ENCODE measurements at regions not wholly inside any gene's neighbourhood (a gene's known extent, or its start where the extent isn't known, plus 50 kb on each side); places are given as distances from the start of the nearest gene placed in this dataset.

DNA sequence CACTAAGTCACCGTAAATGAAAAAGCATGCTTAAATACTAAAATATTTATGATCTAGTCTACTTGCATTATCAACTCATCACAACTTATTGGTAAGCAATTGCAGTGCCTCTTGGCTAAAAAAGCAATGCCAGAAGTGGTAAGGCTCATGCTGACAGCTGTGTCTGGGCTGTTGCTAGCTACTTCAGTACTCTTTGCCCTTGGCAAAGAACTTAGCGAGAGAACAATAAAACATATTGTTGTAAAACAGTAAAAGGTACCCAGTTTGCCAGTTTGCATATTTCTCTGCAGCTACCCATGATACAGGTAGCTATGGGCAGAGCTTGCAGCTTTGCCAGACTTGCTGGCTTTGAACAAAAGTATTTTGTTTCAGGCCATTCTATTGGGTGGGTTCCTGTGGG, 73.1 kb downstream of the ATP6V1G3 start:
- no peaks in the 10 kb centered on the region for H3K27me3 ChIP-seq (ENCODE audit: insufficient read depth, low read depth, low read length)
- H3K9me3 ChIP-seq (ENCODE audit: low read length), result no peaks in the 10 kb centered on the region
- H3K4me2 ChIP-seq (ENCODE audit: low read length), result no peak overlapping the region
- no peak overlapping the region for H2AFZ ChIP-seq (ENCODE audit: low read depth, low read length)
- no peaks in the 10 kb centered on the region for H3K79me2 ChIP-seq (replicated peaks; ENCODE audit: insufficient read depth, low read length)
- no peaks in the 10 kb centered on the region for H4K20me1 ChIP-seq (ENCODE audit: insufficient read depth)
- no peaks in the 10 kb centered on the region for H3K36me3 ChIP-seq (ENCODE audit: insufficient read depth, low read length)
- H3K27ac ChIP-seq (ENCODE audit: low read length), result no peak overlapping the region
- no peaks in the 10 kb centered on the region for H3F3A ChIP-seq (ENCODE audit: insufficient read depth, low read length, poor library complexity, severe bottlenecking)
- no peak overlapping the region for H3K9ac ChIP-seq (ENCODE audit: low read length)
- no peak overlapping the region for H3K4me3 ChIP-seq (ENCODE audit: low read length)
- no peaks in the 10 kb centered on the region for H3K9me2 ChIP-seq (ENCODE audit: insufficient read depth, low read length)
- TF ChIP-seq CTCF (IDR thresholded peaks at IDR 0.05; ENCODE audit: poor library complexity, severe bottlenecking), result no peak
- TF ChIP-seq, protein P1, sequence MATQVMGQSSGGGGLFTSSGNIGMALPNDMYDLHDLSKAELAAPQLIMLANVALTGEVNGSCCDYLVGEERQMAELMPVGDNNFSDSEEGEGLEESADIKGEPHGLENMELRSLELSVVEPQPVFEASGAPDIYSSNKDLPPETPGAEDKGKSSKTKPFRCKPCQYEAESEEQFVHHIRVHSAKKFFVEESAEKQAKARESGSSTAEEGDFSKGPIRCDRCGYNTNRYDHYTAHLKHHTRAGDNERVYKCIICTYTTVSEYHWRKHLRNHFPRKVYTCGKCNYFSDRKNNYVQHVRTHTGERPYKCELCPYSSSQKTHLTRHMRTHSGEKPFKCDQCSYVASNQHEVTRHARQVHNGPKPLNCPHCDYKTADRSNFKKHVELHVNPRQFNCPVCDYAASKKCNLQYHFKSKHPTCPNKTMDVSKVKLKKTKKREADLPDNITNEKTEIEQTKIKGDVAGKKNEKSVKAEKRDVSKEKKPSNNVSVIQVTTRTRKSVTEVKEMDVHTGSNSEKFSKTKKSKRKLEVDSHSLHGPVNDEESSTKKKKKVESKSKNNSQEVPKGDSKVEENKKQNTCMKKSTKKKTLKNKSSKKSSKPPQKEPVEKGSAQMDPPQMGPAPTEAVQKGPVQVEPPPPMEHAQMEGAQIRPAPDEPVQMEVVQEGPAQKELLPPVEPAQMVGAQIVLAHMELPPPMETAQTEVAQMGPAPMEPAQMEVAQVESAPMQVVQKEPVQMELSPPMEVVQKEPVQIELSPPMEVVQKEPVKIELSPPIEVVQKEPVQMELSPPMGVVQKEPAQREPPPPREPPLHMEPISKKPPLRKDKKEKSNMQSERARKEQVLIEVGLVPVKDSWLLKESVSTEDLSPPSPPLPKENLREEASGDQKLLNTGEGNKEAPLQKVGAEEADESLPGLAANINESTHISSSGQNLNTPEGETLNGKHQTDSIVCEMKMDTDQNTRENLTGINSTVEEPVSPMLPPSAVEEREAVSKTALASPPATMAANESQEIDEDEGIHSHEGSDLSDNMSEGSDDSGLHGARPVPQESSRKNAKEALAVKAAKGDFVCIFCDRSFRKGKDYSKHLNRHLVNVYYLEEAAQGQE (IDR thresholded peaks at IDR 0.05; ENCODE audit: borderline replicate concordance), result no peak
- TF ChIP-seq EP300 (conservative IDR thresholded peaks at IDR 0.05; ENCODE audit: poor library complexity, severe bottlenecking), result no peak
- no peak for TF ChIP-seq TAF1 (IDR thresholded peaks at IDR 0.05; ENCODE audit: low read depth)
- no peak for TF ChIP-seq MXI1 (conservative IDR thresholded peaks at IDR 0.05; ENCODE audit: poor library complexity, severe bottlenecking)
- TF ChIP-seq EZH2 (IDR thresholded peaks at IDR 0.05; ENCODE audit: borderline replicate concordance, insufficient read depth, low read length, poor library complexity, severe bottlenecking), result no peak
- no peak for TF ChIP-seq POLR2AphosphoS5 (IDR thresholded peaks at IDR 0.05)
- TF ChIP-seq SMC3 (conservative IDR thresholded peaks at IDR 0.05; ENCODE audit: poor library complexity), result no peak

GRCh38 chr1:198465201-198466144, 75.0 kb downstream of the ATP6V1G3 start:
- Histone ChIP-seq H3F3A (ENCODE audit: insufficient read depth, low read length, poor library complexity, severe bottlenecking) (no peaks in the 10 kb centered on the region), H3K9me3 (ENCODE audit: low read length) (no peaks in the 10 kb centered on the region), H4K20me1 (ENCODE audit: insufficient read depth) (no peaks in the 10 kb centered on the region), H3K4me3 (ENCODE audit: low read length) (no peak overlapping the region), H3K79me2 (replicated peaks; ENCODE audit: insufficient read depth, low read length) (no peaks in the 10 kb centered on the region), H2AFZ (ENCODE audit: low read depth, low read length) (no peak overlapping the region), H3K9me2 (ENCODE audit: insufficient read depth, low read length) (no peaks in the 10 kb centered on the region), H3K9ac (ENCODE audit: low read length) (no peak overlapping the region), H3K4me2 (ENCODE audit: low read length) (no peak overlapping the region), H3K36me3 (ENCODE audit: insufficient read depth, low read length) (no peaks in the 10 kb centered on the region), H3K27ac (ENCODE audit: low read length) (no peak overlapping the region), H3K27me3 (ENCODE audit: insufficient read depth, low read depth, low read length) (no peaks in the 10 kb centered on the region)
- TF ChIP-seq CTCF (IDR thresholded peaks at IDR 0.05; ENCODE audit: poor library complexity, severe bottlenecking) (peak; percentile 89), EP300 (conservative IDR thresholded peaks at IDR 0.05; ENCODE audit: poor library complexity, severe bottlenecking) (no peak), MXI1 (conservative IDR thresholded peaks at IDR 0.05; ENCODE audit: poor library complexity, severe bottlenecking) (no peak), TAF1 (IDR thresholded peaks at IDR 0.05; ENCODE audit: low read depth) (no peak), POLR2AphosphoS5 (IDR thresholded peaks at IDR 0.05) (no peak), RAD21 (conservative IDR thresholded peaks at IDR 0.05) (peak; percentile 93), EZH2 (IDR thresholded peaks at IDR 0.05; ENCODE audit: borderline replicate concordance, insufficient read depth, low read length, poor library complexity, severe bottlenecking) (no peak), SMC3 (conservative IDR thresholded peaks at IDR 0.05; ENCODE audit: poor library complexity) (peak; percentile 96)
- TF ChIP-seq, protein P1 (IDR thresholded peaks at IDR 0.05; ENCODE audit: borderline replicate concordance), result no peak
